Esophagus muscularis mucosa (tissue), 4 donors: ENCODE measurements at regions not wholly inside any gene's neighbourhood (a gene's known extent, or its start where the extent isn't known, plus 50 kb on each side); places are given as distances from the start of the nearest gene placed in this dataset.

Experiments
- DNase-seq: peaks from one replicate; pipeline ENCODE4 v3.0.0-alpha.2; 2017; ENCODE audit errors: extremely low spot score
- H3K27ac ChIP-seq, 4 donors: fragments of 200-600 bp; sonication (generic); replicated peaks in 1 of 4; 1 replicate in 3 of 4; 2 replicates in 1 of 4; pipeline ENCODE4 v1.5.1; 2016 to 2019; ENCODE audit warnings: mild to moderate bottlenecking in 1 of 4
- H3K27me3 ChIP-seq, 4 donors: fragments of 200-600 bp; sonication (generic); one replicate each; pipeline versions ENCODE4 v1.5.1 to v1.6.0; 2016 to 2019
- H3K36me3 ChIP-seq, 4 donors: fragments of 200-600 bp; sonication (generic); one replicate each; pipeline ENCODE4 v1.5.1; 2016 to 2019
- H3K4me1 ChIP-seq, 4 donors: fragments of 200-600 bp; sonication (generic); one replicate each; pipeline ENCODE4 v1.5.1; 2016 to 2019
- H3K4me3 ChIP-seq, 4 donors: fragments of 200-600 bp; sonication (generic); 1 replicate in 2 of 4; 2 replicates in 2 of 4; pipeline ENCODE4 v1.5.1; 2016 to 2019; ENCODE audit warnings: mild to moderate bottlenecking in 4 of 4, moderate library complexity in 1 of 4
- H3K9me3 ChIP-seq, 4 donors: fragments of 200-600 bp; sonication (generic); 1 replicate in 3 of 4; 2 replicates in 1 of 4; pipeline ENCODE4 v1.5.1; 2016 to 2019
- CTCF ChIP-seq, 3 experiments: fragments of 200-600 bp in 2 of 3; fragments of 450-650 bp in 1 of 3; sonication (generic) in 2 of 3; IDR thresholded peaks; one replicate each; pipeline ENCODE4 v1.5.1; 2017 to 2019; ENCODE audit warnings: antibody characterized with exemption in 3 of 3, mild to moderate bottlenecking in 2 of 3, moderate library complexity in 1 of 3
- EP300 ChIP-seq: sonication (generic); formaldehyde crosslinking; IDR thresholded peaks from one replicate; pipeline ENCODE4 v1.6.1; 2017; ENCODE audit warnings: antibody characterized with exemption
- POLR2A ChIP-seq: fragments of 450-650 bp; IDR thresholded peaks from one replicate; pipeline ENCODE4 v1.6.1; 2017; ENCODE audit warnings: antibody characterized with exemption, moderate library complexity, mild to moderate bottlenecking, low read depth
- POLR2AphosphoS5 ChIP-seq, 2 donors: sonication (generic); formaldehyde crosslinking; IDR thresholded peaks; one replicate each; pipeline ENCODE4 v1.6.1; 2017; ENCODE audit warnings: antibody characterized with exemption in 2 of 2
- WGBS: methylation state at CpG from one replicate; pipeline ENCODE4 v1.1.5; 2018; 5-methylcytosine and 5-hydroxymethylcytosine counted together
- intact Hi-C: fragments of 100-400 bp; cut with DNase I; formaldehyde crosslinking; loops from one replicate; pipeline ENCODE4 v1.15.1; 2023

GRCh38 chr13:69468624-69469023 is 639.0 kb upstream of the ATXN8OS start:
- Histone ChIP-seq H3K27me3 (no peaks in the 10 kb centered on the region), H3K4me3 (no peak overlapping the region), H3K36me3 (no peaks in the 10 kb centered on the region), H3K4me1 (no peaks in the 10 kb centered on the region), H3K9me3 (no peaks in the 10 kb centered on the region), H3K27ac (no peak overlapping the region)
- TF ChIP-seq EP300 (no peak), POLR2AphosphoS5 (IDR thresholded peaks at IDR 0.05) (no peak), CTCF (IDR thresholded peaks at IDR 0.05) (no peak), POLR2A (no peak)
- intact Hi-C loops, result no loop called here
- 89% methylated on average over 2 of the region's 2 CpGs for WGBS
- DNase-seq, result no peak

GRCh38 chr13:69461397-69461796 is 646.2 kb upstream of the ATXN8OS start:
- H3K4me3 ChIP-seq, result no peak overlapping the region
- H3K9me3 ChIP-seq, result no peaks in the 10 kb centered on the region
- no peaks in the 10 kb centered on the region for H3K4me1 ChIP-seq
- intact Hi-C loops, result no loop called here
- H3K27ac ChIP-seq, result no peak overlapping the region
- no peaks in the 10 kb centered on the region for H3K27me3 ChIP-seq
- no peaks in the 10 kb centered on the region for H3K36me3 ChIP-seq
- 37% methylated on average over 2 of the region's 2 CpGs for WGBS
- DNase-seq, result no peak
- no peak for TF ChIP-seq POLR2A
- no peak for TF ChIP-seq EP300
- TF ChIP-seq CTCF (IDR thresholded peaks at IDR 0.05), result no peak
- no peak for TF ChIP-seq POLR2AphosphoS5 (IDR thresholded peaks at IDR 0.05)

- no peak for DNase-seq
- H3K27ac ChIP-seq, result no peak overlapping the region
- no peaks in the 10 kb centered on the region for H3K27me3 ChIP-seq
- intact Hi-C loops, result no loop called here
- H3K36me3 ChIP-seq, result no peaks in the 10 kb centered on the region
- no peaks in the 10 kb centered on the region for H3K9me3 ChIP-seq
- WGBS, result 63% methylated on average over 4 of the region's 4 CpGs
- H3K4me1 ChIP-seq, result no peaks in the 10 kb centered on the region
- no peak overlapping the region for H3K4me3 ChIP-seq
- TF ChIP-seq POLR2AphosphoS5 (IDR thresholded peaks at IDR 0.05) (no peak), CTCF (IDR thresholded peaks at IDR 0.05) (no peak), EP300 (no peak), POLR2A (no peak)
Observed at GRCh38 chr13:69459346-69459745, 648.3 kb upstream of the ATXN8OS start.

GRCh38 chr13:69458013-69458412 is 649.6 kb upstream of the ATXN8OS start:
- Histone ChIP-seq H3K36me3 (no peaks in the 10 kb centered on the region), H3K27ac (no peak overlapping the region), H3K4me1 (no peaks in the 10 kb centered on the region), H3K27me3 (no peaks in the 10 kb centered on the region), H3K4me3 (no peak overlapping the region), H3K9me3 (no peaks in the 10 kb centered on the region)
- DNase-seq, result no peak
- TF ChIP-seq POLR2A, result no peak
- intact Hi-C loops, result no loop called here

GRCh38 chr13:69450245-69450644 is 657.4 kb upstream of the ATXN8OS start:
- Histone ChIP-seq H3K4me3 (no peak overlapping the region), H3K27ac (no peak overlapping the region), H3K9me3 (no peaks in the 10 kb centered on the region), H3K4me1 (no peaks in the 10 kb centered on the region), H3K36me3 (no peaks in the 10 kb centered on the region), H3K27me3 (no peaks in the 10 kb centered on the region)
- 93% methylated on average over 1 of the region's 1 CpG for WGBS
- TF ChIP-seq POLR2AphosphoS5 (IDR thresholded peaks at IDR 0.05), result no peak
- no peak for TF ChIP-seq POLR2A
- TF ChIP-seq CTCF (IDR thresholded peaks at IDR 0.05), result no peak
- no peak for TF ChIP-seq EP300
- intact Hi-C loops, result no loop called here
- no peak for DNase-seq
